Kidney (tissue), 13 donors: ENCODE measurements at regions not wholly inside any gene's neighbourhood (a gene's known extent, or its start where the extent isn't known, plus 50 kb on each side); places are given as distances from the start of the nearest gene placed in this dataset.

Experiments used
- DNase-seq, 5 donors: peaks; one replicate each; pipeline ENCODE4 v3.0.0-alpha.2; 2013 to 2020
- FAIRE-seq: peaks from 2 replicates; lab custom pipeline; 2012; peaks lifted over from hg19 to GRCh38; lab: Jason Lieb, UNC
- H3K27ac ChIP-seq, 2 donors: one replicate each; pipeline ENCODE4 v1.7.0; 2013; ENCODE audit warnings: low read depth in 2 of 2, low read length in 2 of 2, inconsistent platforms in 1 of 2
- H3K27me3 ChIP-seq: one replicate; pipeline ENCODE4 v1.7.1; 2013; ENCODE audit warnings: low read length, inconsistent platforms; ENCODE audit not compliant: control insufficient read depth, insufficient read depth
- H3K36me3 ChIP-seq, 3 donors: one replicate each; pipeline versions ENCODE4 v1.7.0 to v1.7.1; 2013; ENCODE audit warnings: low read length in 3 of 3, control low read depth in 1 of 3, inconsistent platforms in 1 of 3; ENCODE audit not compliant: insufficient read depth in 3 of 3, control insufficient read depth in 2 of 3
- H3K4me1 ChIP-seq, 3 donors: one replicate each; pipeline versions ENCODE4 v1.7.0 to v1.7.1; 2013; ENCODE audit warnings: low read length in 3 of 3, inconsistent platforms in 1 of 3, low read depth in 1 of 3; ENCODE audit not compliant: control insufficient read depth in 2 of 3, insufficient read depth in 2 of 3
- H3K4me3 ChIP-seq, 3 donors: one replicate each; pipeline versions ENCODE4 v1.7.0 to v1.8.1; 2013; ENCODE audit warnings: low read length in 3 of 3, control low read depth in 1 of 3, inconsistent platforms in 1 of 3
- H3K9ac ChIP-seq, 3 donors: one replicate each; pipeline versions ENCODE4 v1.7.0 to v1.7.1; 2013; ENCODE audit warnings: low read length in 3 of 3, control low read depth in 1 of 3, inconsistent platforms in 1 of 3
- H3K9me3 ChIP-seq, 3 donors: one replicate each; pipeline versions ENCODE4 v1.7.0 to v1.7.1; 2013; ENCODE audit warnings: low read length in 3 of 3, control low read depth in 1 of 3, inconsistent platforms in 1 of 3; ENCODE audit not compliant: control insufficient read depth in 2 of 3, insufficient read depth in 1 of 3
- intact Hi-C: fragments of 100-400 bp; cut with DNase I; formaldehyde crosslinking; loops from one replicate; pipeline ENCODE4 v1.11.1; 2022
- TF ChIP-seq, protein P1 (sequence below): IDR thresholded peaks from 3 replicates; pipeline ENCODE4 v1.5.1; 2012; ENCODE audit warnings: mild to moderate bottlenecking, moderate library complexity, borderline replicate concordance; ENCODE audit not compliant: insufficient read depth; ENCODE audit errors: extremely low read depth
- donor health status: control.
- donor health status: control.
- donor health status: control.
- donor health status: control.
- donor health status: control.
- donor health status: DM: yes; HTN: yes; CAD: no.
- donor health status: Normal renal cell carcinoma (clear cell type).

- Histone ChIP-seq H3K4me1 (no peaks in the 10 kb centered on the region), H3K36me3 (no peaks in the 10 kb centered on the region), H3K9ac (no peak overlapping the region), H3K9me3 (no peaks in the 10 kb centered on the region), H3K4me3 (no peak overlapping the region), H3K27ac (no peak overlapping the region), H3K27me3 (no peaks in the 10 kb centered on the region)
- FAIRE-seq (no peak), DNase-seq (no peak)
- intact Hi-C loops = no loop called here
- TF ChIP-seq, protein P1, sequence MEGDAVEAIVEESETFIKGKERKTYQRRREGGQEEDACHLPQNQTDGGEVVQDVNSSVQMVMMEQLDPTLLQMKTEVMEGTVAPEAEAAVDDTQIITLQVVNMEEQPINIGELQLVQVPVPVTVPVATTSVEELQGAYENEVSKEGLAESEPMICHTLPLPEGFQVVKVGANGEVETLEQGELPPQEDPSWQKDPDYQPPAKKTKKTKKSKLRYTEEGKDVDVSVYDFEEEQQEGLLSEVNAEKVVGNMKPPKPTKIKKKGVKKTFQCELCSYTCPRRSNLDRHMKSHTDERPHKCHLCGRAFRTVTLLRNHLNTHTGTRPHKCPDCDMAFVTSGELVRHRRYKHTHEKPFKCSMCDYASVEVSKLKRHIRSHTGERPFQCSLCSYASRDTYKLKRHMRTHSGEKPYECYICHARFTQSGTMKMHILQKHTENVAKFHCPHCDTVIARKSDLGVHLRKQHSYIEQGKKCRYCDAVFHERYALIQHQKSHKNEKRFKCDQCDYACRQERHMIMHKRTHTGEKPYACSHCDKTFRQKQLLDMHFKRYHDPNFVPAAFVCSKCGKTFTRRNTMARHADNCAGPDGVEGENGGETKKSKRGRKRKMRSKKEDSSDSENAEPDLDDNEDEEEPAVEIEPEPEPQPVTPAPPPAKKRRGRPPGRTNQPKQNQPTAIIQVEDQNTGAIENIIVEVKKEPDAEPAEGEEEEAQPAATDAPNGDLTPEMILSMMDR = no peak
These were observed 202.9 kb downstream of the MIB1 start for GRCh38 chr18:21943456-21943855.

DNA sequence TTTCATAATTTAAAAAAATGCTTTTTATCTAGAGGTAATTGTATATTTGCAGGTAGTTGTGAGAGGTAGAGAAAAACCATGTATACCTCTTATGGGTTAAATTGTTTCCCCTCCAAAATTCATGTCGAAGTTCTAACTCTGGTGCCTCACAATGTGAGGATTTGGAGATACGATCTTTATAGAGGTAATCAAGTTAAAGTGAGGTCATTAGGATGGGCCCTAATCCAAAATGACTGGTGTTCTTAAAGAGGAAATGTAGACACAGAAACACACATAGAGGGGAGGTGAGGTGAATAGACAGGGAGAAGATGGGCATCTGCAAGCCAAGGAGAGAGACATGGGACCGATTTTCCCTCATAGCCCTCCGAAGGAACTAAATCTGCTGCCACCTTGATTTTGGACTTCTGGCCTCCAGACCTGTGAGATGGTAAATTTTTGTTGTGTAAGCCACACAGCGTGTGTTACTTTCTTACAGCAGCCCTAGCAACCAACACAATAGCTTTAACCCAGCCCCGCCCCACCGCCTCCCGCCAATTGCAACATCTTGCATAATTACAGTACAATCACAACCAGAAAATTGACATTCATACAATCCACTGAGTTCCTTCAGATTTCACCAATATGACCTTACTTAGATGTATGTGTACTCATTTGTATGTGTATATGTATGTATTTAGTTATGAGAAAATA lies 208.9 kb downstream of the MIB1 start:
- intact Hi-C loops = loop anchor here (10.0 kb wide), 1 partner anchor 755 kb away; no protein-coding TSS in a partner anchor

DNA sequence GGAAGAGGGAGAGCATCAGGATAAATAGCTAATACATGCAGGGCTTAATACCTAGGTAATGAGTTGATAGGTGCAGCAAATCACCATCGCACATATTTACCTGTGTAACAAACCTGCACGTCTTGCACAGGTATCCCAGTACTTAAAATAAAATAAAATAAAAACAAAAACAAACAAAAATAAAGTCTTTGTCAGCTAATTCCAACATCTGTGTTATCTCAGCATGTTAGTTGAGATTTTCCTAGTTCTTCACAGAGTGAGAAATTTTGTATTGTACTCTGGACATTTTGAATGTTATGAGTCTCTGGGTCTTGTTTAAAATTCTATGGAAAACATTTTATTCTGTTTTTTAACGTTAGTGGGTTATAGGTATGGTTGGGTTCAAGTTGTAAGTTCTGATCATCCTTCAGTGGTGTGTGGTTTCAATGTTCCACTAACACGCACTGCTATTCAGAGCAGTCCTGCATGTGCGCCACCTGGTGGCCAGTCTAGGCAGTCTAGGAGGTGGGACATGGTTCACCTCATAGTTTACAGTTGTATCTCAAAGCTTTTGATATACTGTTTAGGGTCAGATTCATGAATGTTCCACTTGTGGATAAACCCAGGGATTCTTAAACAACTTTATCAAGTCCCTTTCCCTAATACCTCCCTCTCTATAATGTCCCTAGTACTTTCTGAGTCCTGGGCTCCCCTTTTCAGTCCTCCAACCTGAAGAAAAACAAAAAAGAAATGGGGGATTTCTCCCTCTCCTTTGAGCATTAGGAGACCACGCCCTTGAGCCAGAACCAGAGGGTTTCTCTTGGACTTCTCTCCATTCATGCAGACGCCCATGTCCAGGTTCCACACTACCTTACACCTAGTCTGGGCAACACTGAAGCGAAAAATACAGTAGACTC lies 213.4 kb upstream of the GATA6 start:
- no peak overlapping the region for H3K27ac ChIP-seq

More for the DNA sequence above, 208.9 kb downstream of the MIB1 start:
- Histone ChIP-seq H3K27me3 (no peaks in the 10 kb centered on the region), H3K27ac (no peak overlapping the region), H3K36me3 (no peaks in the 10 kb centered on the region), H3K4me3 (no peak overlapping the region), H3K4me1 (no peaks in the 10 kb centered on the region), H3K9me3 (no peaks in the 10 kb centered on the region), H3K9ac (no peak overlapping the region)
- DNase-seq = no peak
- FAIRE-seq = no peak
- TF ChIP-seq, protein P1 = no peak

More for the DNA sequence above, 213.4 kb upstream of the GATA6 start:
- TF ChIP-seq, protein P1 = peak; percentile 76
- H3K36me3 ChIP-seq = no peaks in the 10 kb centered on the region
- no peak overlapping the region for H3K4me3 ChIP-seq
- no peaks in the 10 kb centered on the region for H3K9me3 ChIP-seq
- peak; percentile 70 to 91 (median 71) for DNase-seq
- H3K27me3 ChIP-seq = no peaks in the 10 kb centered on the region
- FAIRE-seq = peak; percentile 61
- intact Hi-C loops = loop anchor here (10.0 kb wide), 1 partner anchor 761 kb away; no protein-coding TSS in a partner anchor
- no peaks in the 10 kb centered on the region for H3K4me1 ChIP-seq
- no peak overlapping the region for H3K9ac ChIP-seq
